Smooth muscle cell (in vitro differentiated cells): ENCODE measurements at regions not wholly inside any gene's neighbourhood (a gene's known extent, or its start where the extent isn't known, plus 50 kb on each side); places are given as distances from the start of the nearest gene placed in this dataset.
"Not testable (repeated sequence)": the region's sequence is repeated elsewhere in the genome, so short reads cannot be mapped to it uniquely, and the experiment has no call there.

Experiments used
- DNase-seq: peaks from one replicate; lab custom pipeline; 2025; ENCODE audit not compliant: unreplicated experiment; lab: John Stamatoyannopoulos, UW
- H2AFZ ChIP-seq: fragments of 200-600 bp; sonication (generic); 2 replicates; pipeline ENCODE4 v1.6.0; 2016; ENCODE audit warnings: antibody characterized with exemption, low read depth, mild to moderate bottlenecking
- H3F3A ChIP-seq: fragments of 200-600 bp; sonication (generic); 2 replicates; pipeline ENCODE4 v1.6.0; 2017; ENCODE audit warnings: antibody characterized with exemption, low read depth
- H3K27ac ChIP-seq: fragments of 200-600 bp; sonication (generic); 2 replicates; pipeline ENCODE4 v1.5.1; 2016; ENCODE audit warnings: low read depth, mild to moderate bottlenecking
- H3K27me3 ChIP-seq: fragments of 200-600 bp; sonication (generic); 2 replicates; pipeline ENCODE4 v1.6.1; 2016; ENCODE audit warnings: low read depth, mild to moderate bottlenecking
- H3K36me3 ChIP-seq: fragments of 200-600 bp; sonication (generic); 2 replicates; pipeline ENCODE4 v1.5.1; 2016; ENCODE audit warnings: low read depth
- H3K4me1 ChIP-seq: fragments of 200-600 bp; sonication (generic); 2 replicates; pipeline ENCODE4 v1.5.1; 2016; ENCODE audit warnings: low read depth
- H3K4me2 ChIP-seq: fragments of 200-600 bp; sonication (generic); 2 replicates; pipeline ENCODE4 v1.6.0; 2016; ENCODE audit warnings: mild to moderate bottlenecking
- H3K4me3 ChIP-seq: fragments of 200-600 bp; sonication (generic); 2 replicates; pipeline ENCODE4 v1.5.1; 2016; ENCODE audit warnings: mild to moderate bottlenecking
- H3K79me2 ChIP-seq: fragments of 200-600 bp; sonication (generic); 2 replicates; pipeline ENCODE4 v1.6.0; 2016; ENCODE audit warnings: low read depth, mild to moderate bottlenecking
- H3K9ac ChIP-seq: fragments of 200-600 bp; sonication (generic); 2 replicates; pipeline ENCODE4 v1.6.0; 2016; ENCODE audit warnings: low read depth
- H3K9me3 ChIP-seq: fragments of 200-600 bp; sonication (generic); replicated peaks from 2 replicates; pipeline ENCODE4 v1.5.1; 2016; ENCODE audit warnings: low read depth
- H4K20me1 ChIP-seq: fragments of 200-600 bp; sonication (generic); 2 replicates; pipeline ENCODE4 v1.6.0; 2016; ENCODE audit warnings: low read depth
- WGBS: methylation state at CpG from one replicate; pipeline ENCODE4 v1.1.7; 2016; ENCODE audit warnings: low lambda C conversion rate; 5-methylcytosine and 5-hydroxymethylcytosine counted together
- TF ChIP-seq, protein P1 (sequence below): fragments of 200-600 bp; sonication (generic); IDR thresholded peaks from 2 replicates; pipeline ENCODE4 v1.5.1; 2017; ENCODE audit warnings: borderline replicate concordance, mild to moderate bottlenecking, antibody characterized with exemption; ENCODE audit not compliant: insufficient read depth, poor library complexity, severe bottlenecking

DNA sequence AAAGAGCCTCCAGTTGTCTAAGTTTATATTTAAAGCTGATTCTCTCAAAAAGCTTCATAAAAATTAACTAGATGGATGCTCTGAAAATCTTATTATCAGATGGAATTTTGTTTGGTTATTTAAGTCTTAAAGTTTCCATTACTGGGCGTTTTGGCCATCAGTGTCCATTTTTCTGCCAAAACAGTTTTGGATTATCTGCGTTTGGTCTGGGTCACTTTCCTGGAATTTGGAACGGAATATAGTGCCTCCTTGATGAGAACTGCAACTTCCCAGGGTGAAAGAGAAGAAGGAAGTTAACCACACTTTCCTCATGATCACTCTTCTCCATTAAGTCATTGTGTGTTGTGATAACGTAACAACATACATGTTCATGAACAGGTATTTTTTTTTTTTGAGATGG, 764.9 kb upstream of the AUTS2 start:
- no peak overlapping the region for H3K4me2 ChIP-seq
- peaks cover 11% of the 10 kb centered on the region for H3K27me3 ChIP-seq
- no peak overlapping the region for H3K27ac ChIP-seq
- no peak for DNase-seq
- no peak overlapping the region for H3K4me3 ChIP-seq
- H3K9me3 ChIP-seq: no peaks in the 10 kb centered on the region
- H3K4me1 ChIP-seq: no peaks in the 10 kb centered on the region
- no peaks in the 10 kb centered on the region for H4K20me1 ChIP-seq
- TF ChIP-seq, protein P1, sequence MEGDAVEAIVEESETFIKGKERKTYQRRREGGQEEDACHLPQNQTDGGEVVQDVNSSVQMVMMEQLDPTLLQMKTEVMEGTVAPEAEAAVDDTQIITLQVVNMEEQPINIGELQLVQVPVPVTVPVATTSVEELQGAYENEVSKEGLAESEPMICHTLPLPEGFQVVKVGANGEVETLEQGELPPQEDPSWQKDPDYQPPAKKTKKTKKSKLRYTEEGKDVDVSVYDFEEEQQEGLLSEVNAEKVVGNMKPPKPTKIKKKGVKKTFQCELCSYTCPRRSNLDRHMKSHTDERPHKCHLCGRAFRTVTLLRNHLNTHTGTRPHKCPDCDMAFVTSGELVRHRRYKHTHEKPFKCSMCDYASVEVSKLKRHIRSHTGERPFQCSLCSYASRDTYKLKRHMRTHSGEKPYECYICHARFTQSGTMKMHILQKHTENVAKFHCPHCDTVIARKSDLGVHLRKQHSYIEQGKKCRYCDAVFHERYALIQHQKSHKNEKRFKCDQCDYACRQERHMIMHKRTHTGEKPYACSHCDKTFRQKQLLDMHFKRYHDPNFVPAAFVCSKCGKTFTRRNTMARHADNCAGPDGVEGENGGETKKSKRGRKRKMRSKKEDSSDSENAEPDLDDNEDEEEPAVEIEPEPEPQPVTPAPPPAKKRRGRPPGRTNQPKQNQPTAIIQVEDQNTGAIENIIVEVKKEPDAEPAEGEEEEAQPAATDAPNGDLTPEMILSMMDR: no peak
- no peak overlapping the region for H3K9ac ChIP-seq
- no peaks in the 10 kb centered on the region for H3K36me3 ChIP-seq
- no peak overlapping the region for H2AFZ ChIP-seq
- H3F3A ChIP-seq: no peaks in the 10 kb centered on the region
- WGBS: 92% methylated on average over 4 of the region's 4 CpGs
- H3K79me2 ChIP-seq: no peaks in the 10 kb centered on the region

DNA sequence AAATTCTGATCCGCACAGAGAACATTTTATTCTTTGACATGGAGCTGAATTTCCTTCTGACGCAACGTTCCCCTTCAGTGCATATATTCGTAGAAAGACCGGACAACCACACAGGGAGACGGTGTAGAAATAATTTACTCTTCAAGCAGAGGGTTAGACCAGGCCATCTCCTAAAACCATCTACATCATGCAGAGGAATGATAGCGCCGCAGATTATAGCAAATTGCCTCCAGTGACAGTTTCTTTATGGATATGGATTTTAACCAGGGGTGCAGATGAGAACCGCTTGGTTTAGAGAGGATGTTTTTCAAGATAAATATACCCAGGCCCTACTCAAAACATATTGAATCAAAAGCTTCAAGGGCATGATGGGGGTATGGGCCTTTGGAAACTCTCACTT, 759.3 kb upstream of the AUTS2 start:
- no peak overlapping the region for H3K4me2 ChIP-seq
- H3K9ac ChIP-seq: no peak overlapping the region
- DNase-seq: no peak
- H3K9me3 ChIP-seq: no peaks in the 10 kb centered on the region
- no peaks in the 10 kb centered on the region for H3K4me1 ChIP-seq
- H3K27me3 ChIP-seq: peaks cover 11% of the 10 kb centered on the region
- no peak overlapping the region for H3K27ac ChIP-seq
- no peaks in the 10 kb centered on the region for H3F3A ChIP-seq
- H3K4me3 ChIP-seq: no peak overlapping the region
- H3K36me3 ChIP-seq: no peaks in the 10 kb centered on the region
- 96% methylated on average over 9 of the region's 9 CpGs for WGBS
- no peaks in the 10 kb centered on the region for H3K79me2 ChIP-seq
- no peaks in the 10 kb centered on the region for H4K20me1 ChIP-seq
- no peak overlapping the region for H2AFZ ChIP-seq
- TF ChIP-seq, protein P1: no peak

DNA sequence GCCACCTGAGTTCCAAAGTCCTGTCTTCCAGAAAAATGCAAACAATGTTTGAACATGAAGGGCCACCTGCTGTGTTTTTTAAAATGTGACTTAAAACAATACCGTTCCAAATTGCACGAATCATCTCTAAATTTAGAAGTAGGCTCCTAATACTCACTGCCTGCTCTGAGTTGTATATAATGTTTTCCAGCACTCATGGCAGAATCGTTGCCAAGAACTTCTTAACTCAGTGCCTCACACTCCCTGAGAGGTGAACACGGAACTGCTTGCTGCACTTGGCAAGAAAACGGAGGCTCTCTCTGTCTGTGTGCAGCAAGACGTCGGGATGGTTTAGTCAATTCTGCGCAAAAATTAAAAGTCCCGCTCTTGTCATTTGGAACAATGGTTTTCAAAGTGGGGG, 757.3 kb upstream of the AUTS2 start:
- DNase-seq: no peak
- Histone ChIP-seq H3K4me1 (no peaks in the 10 kb centered on the region), H3K79me2 (no peaks in the 10 kb centered on the region), H3K4me2 (no peak overlapping the region), H3K36me3 (no peaks in the 10 kb centered on the region), H3F3A (no peaks in the 10 kb centered on the region), H3K27me3 (peaks cover 8% of the 10 kb centered on the region), H4K20me1 (no peaks in the 10 kb centered on the region), H3K27ac (no peak overlapping the region), H3K9me3 (no peaks in the 10 kb centered on the region), H3K4me3 (no peak overlapping the region), H2AFZ (no peak overlapping the region), H3K9ac (no peak overlapping the region)
- TF ChIP-seq, protein P1: no peak
- 89% methylated on average over 9 of the region's 9 CpGs for WGBS

DNA sequence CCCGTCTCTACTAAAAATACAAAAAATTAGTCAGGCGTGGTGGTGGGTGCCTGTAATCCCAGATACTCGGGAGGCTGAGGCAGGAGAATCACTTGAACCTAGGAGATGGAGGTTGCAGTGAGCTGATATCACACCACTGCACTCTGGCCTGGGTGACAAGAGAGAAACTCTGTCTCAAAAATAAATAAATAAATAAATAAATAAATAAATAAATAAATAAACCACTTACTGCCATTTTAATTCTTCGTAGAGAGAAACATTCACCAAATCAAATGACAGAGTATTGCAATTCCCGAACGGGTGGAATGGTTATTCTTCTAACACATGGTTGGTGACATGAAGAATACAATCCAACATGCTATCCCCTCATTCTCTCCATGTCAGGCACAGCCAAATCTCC, 754.3 kb upstream of the AUTS2 start:
- 94% methylated on average over 6 of the region's 6 CpGs for WGBS
- not testable (repeated sequence) for H4K20me1 ChIP-seq, H3F3A ChIP-seq, H2AFZ ChIP-seq, H3K9me3 ChIP-seq, H3K36me3 ChIP-seq, H3K4me1 ChIP-seq, DNase-seq, H3K27ac ChIP-seq, H3K4me2 ChIP-seq, H3K27me3 ChIP-seq, H3K9ac ChIP-seq, H3K4me3 ChIP-seq, H3K79me2 ChIP-seq
